Heart left ventricle (tissue), 16 donors: ENCODE measurements at regions not wholly inside any gene's neighbourhood (a gene's known extent, or its start where the extent isn't known, plus 50 kb on each side); places are given as distances from the start of the nearest gene placed in this dataset.

ENCODE experiments used
- ATAC-seq, 4 donors: fragments of 200-7000 bp; cut with Tn5 transposase; one replicate each; pipeline ENCODE4 v1.9.1; 2020 to 2022; ENCODE audit warnings: moderate library complexity in 4 of 4, mild to moderate bottlenecking in 3 of 4, moderate number of reproducible peaks in 1 of 4
- DNase-seq, 5 donors: peaks; one replicate each; pipeline ENCODE4 v3.0.0-alpha.2; 2020
- H3K27ac ChIP-seq, 12 donors: fragments of 200-600 bp; sonication (generic) in 4 of 12; one replicate each; pipeline versions ENCODE4 v1.5.0 to v1.8.0; 2016 to 2022; ENCODE audit warnings: mild to moderate bottlenecking in 2 of 12
- H3K27me3 ChIP-seq, 9 donors: fragments of 200-600 bp; sonication (generic) in 2 of 9; one replicate each; pipeline versions ENCODE4 v1.5.1 to v1.8.0; 2016 to 2022; ENCODE audit warnings: mild to moderate bottlenecking in 3 of 9
- H3K36me3 ChIP-seq, 9 donors: fragments of 200-600 bp; sonication (generic) in 2 of 9; one replicate each; pipeline versions ENCODE4 v1.5.0 to v1.8.0; 2018 to 2022; ENCODE audit warnings: mild to moderate bottlenecking in 2 of 9
- H3K4me1 ChIP-seq, 12 donors: fragments of 200-600 bp; sonication (generic) in 4 of 12; one replicate each; pipeline versions ENCODE4 v1.5.0 to v1.8.0; 2016 to 2022; ENCODE audit warnings: mild to moderate bottlenecking in 3 of 12
- H3K4me3 ChIP-seq, 12 donors: fragments of 200-600 bp; sonication (generic) in 4 of 12; one replicate each; pipeline versions ENCODE4 v1.5.0 to v1.8.0; 2017 to 2022; ENCODE audit warnings: mild to moderate bottlenecking in 9 of 12, moderate library complexity in 4 of 12
- H3K9me3 ChIP-seq, 12 donors: fragments of 200-600 bp; sonication (generic) in 4 of 12; one replicate each; pipeline versions ENCODE4 v1.5.0 to v1.8.0; 2016 to 2022; ENCODE audit warnings: mild to moderate bottlenecking in 1 of 12
- POLR2A ChIP-seq, 2 donors: fragments of 450-650 bp; IDR thresholded peaks; one replicate each; pipeline ENCODE4 v1.6.1; 2017; ENCODE audit warnings: antibody characterized with exemption in 2 of 2, mild to moderate bottlenecking in 2 of 2, moderate library complexity in 2 of 2
- WGBS, 4 donors: extraction: QIAGEN DNeasy Blood & Tissue Kit in 2 of 4; methylation state at CpG; one replicate each; pipeline versions ENCODE4 v1.1.5 to v1.1.7; 2013 to 2018; 5-methylcytosine and 5-hydroxymethylcytosine counted together
- intact Hi-C, 10 donors: fragments of 100-400 bp; cut with DNase I; formaldehyde crosslinking; loops; one replicate each; pipeline versions ENCODE4 v1.11.1 to v1.14.2; 2022
- TF ChIP-seq, protein P1 (sequence below), 12 donors: fragments of 200-600 bp; sonication (generic) in 4 of 12; IDR thresholded peaks; one replicate each; pipeline versions ENCODE4 v1.5.0 to v1.8.0; 2018 to 2022; ENCODE audit warnings: antibody characterized with exemption in 12 of 12, mild to moderate bottlenecking in 5 of 12
- donor health status: ischemic (EF 13 %, LVEDD 7.1; RV severe dilation, severe dysfunction).
- donor health status: healthy with polysubstance abuse.
- donor health status: DM: no; HTN: yes; CAD: no.
- donor health status: DM: no; HTN: no; CAD: no.
- donor health status: ischemic (EF 25% LVEDD 6.9; RV normal size, moderate dysfunction).
- donor health status: ischemic (EF 25% LVEDD 5.7; RV mildly dilated, moderate dysfunction).
- donor health status: healthy.
- donor health status: DM: yes; HTN: yes; CAD: no.
- donor health status: ischemic (EF 35%, LVEDD 5.7; RV mildly dilated, moderate dysfunction).
- donor health status: nonischemic (EF 11% LVEDD 7.7; RV severe dilation, severe dysfunction).
- donor health status: DM: yes; HTN: yes; CAD: no.
- donor health status: PGD.
- donor health status: ischemic (EF 29% LVEDD 5.4; RV normal size, mild dysfunction).
- donor health status: nonischemic (EF 23%, LVEDD 6.1; RV moderate dilation, normal function).

DNA sequence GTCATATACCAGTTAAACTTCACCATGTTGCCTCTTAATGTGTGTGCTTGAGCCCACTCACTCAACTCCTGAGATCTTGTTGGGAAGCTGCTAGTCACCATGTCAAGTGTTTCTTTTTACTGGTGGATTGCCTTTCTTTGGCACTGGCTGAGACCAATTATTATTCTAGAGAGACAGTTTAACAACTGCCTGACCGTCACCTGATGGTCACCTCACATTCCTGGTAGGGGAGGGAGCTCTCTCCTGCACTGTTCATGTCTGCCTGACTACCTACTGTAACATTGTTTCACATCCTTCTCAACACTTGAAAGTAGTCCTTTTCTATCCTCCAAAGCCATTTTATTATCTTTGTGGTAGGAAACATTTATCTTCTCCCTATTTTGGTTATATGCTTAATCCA lies 172.3 kb downstream of the RWDD3 start:
- H3K9me3 ChIP-seq: peaks cover 0 to 18% (median 2%) of the 10 kb centered on the region in 12 donors
- no peaks in the 10 kb centered on the region for H3K4me1 ChIP-seq
- no peaks in the 10 kb centered on the region for H3K27me3 ChIP-seq
- WGBS, 4 donors: 72 to 85% (median 78%) methylated on average over 1 of the region's 1 CpG
- DNase-seq (no peak), ATAC-seq (no peak)
- H3K27ac ChIP-seq: no peak overlapping the region
- H3K36me3 ChIP-seq: no peaks in the 10 kb centered on the region
- no peak overlapping the region for H3K4me3 ChIP-seq
- intact Hi-C loops: no loop called here
- no peak for TF ChIP-seq POLR2A (IDR thresholded peaks at IDR 0.05)
- TF ChIP-seq, protein P1, sequence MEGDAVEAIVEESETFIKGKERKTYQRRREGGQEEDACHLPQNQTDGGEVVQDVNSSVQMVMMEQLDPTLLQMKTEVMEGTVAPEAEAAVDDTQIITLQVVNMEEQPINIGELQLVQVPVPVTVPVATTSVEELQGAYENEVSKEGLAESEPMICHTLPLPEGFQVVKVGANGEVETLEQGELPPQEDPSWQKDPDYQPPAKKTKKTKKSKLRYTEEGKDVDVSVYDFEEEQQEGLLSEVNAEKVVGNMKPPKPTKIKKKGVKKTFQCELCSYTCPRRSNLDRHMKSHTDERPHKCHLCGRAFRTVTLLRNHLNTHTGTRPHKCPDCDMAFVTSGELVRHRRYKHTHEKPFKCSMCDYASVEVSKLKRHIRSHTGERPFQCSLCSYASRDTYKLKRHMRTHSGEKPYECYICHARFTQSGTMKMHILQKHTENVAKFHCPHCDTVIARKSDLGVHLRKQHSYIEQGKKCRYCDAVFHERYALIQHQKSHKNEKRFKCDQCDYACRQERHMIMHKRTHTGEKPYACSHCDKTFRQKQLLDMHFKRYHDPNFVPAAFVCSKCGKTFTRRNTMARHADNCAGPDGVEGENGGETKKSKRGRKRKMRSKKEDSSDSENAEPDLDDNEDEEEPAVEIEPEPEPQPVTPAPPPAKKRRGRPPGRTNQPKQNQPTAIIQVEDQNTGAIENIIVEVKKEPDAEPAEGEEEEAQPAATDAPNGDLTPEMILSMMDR (IDR thresholded peaks at IDR 0.05): no peak

DNA sequence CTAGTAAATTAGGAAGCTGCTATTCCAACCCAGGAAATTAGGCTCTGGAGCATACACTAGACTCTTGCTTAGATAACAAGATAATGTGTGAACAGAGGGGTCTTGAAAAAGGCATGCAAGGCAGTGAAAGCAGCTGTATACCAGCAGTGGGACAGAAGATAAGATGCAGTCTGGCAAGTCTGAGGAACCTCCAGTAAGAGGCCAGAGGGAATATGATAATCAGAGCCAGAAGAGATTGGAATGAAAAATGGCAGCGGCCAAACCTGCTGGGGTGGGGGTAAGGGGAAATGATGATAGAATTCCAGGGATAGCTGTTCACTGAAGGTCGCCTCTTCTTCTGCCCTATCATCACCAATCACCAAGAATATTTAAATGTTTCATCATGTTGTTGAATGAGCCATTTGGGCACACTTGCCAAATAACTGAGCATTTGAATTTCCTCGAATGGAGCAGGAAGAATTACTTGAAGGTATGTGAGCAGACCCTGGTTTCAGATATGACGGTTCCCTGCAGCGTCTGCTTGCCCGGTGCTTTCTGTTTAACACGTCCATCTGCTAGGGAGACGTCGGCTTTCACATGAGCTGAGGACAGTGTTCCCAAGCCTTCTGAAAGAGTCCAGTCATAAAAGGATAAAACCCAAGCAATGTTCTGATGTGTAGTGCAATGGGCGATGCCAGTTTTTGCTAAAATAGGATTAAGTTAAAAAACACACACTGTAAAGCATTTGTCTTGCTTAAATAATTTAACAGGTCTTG lies 173.3 kb downstream of the RWDD3 start:
- WGBS, 4 donors: 26 to 38% (median 29%) methylated on average over 10 of the region's 10 CpGs

DNA sequence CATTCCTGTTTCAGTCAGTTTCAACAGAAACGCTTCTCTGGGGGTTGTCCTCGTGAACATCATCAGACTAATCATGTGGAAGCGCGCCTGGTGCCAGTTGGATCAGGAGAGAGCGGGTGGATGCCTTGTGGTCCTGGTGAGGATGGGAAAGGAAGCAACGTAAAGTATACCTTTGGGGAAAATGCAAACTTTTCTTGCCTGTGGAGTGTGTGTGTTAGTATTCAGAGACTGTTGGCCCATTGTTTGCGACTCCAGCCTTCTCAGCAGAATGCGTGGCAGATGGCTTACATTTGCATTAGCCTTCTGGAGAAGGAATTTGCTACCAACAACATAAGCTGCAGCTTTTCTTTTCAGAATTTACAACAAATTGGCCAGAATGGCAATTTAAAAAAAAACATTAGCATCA lies 173.9 kb downstream of the RWDD3 start:
- no peak for TF ChIP-seq POLR2A (IDR thresholded peaks at IDR 0.05)
- TF ChIP-seq, protein P1 (IDR thresholded peaks at IDR 0.05): no peak
- H3K4me1 ChIP-seq: no peaks in the 10 kb centered on the region
- peaks cover 0 to 16% (median 2%) of the 10 kb centered on the region in 12 donors for H3K9me3 ChIP-seq
- H3K36me3 ChIP-seq: no peaks in the 10 kb centered on the region
- ATAC-seq (no peak), DNase-seq (no peak)
- intact Hi-C loops: no loop called here
- WGBS, 4 donors: 40 to 64% (median 56%) methylated on average over 8 of the region's 8 CpGs
- H3K27me3 ChIP-seq: no peaks in the 10 kb centered on the region
- no peak overlapping the region for H3K4me3 ChIP-seq
- no peak overlapping the region for H3K27ac ChIP-seq

More for the DNA sequence above, 173.3 kb downstream of the RWDD3 start:
- Histone ChIP-seq H3K36me3 (no peaks in the 10 kb centered on the region), H3K27ac (no peak overlapping the region), H3K4me3 (no peak overlapping the region), H3K9me3 (peaks cover 0 to 18% (median 2%) of the 10 kb centered on the region in 12 donors), H3K27me3 (no peaks in the 10 kb centered on the region), H3K4me1 (no peaks in the 10 kb centered on the region)
- no peak for ATAC-seq
- TF ChIP-seq POLR2A (IDR thresholded peaks at IDR 0.05): no peak
- intact Hi-C loops: no loop called here
- DNase-seq: no peak

DNA sequence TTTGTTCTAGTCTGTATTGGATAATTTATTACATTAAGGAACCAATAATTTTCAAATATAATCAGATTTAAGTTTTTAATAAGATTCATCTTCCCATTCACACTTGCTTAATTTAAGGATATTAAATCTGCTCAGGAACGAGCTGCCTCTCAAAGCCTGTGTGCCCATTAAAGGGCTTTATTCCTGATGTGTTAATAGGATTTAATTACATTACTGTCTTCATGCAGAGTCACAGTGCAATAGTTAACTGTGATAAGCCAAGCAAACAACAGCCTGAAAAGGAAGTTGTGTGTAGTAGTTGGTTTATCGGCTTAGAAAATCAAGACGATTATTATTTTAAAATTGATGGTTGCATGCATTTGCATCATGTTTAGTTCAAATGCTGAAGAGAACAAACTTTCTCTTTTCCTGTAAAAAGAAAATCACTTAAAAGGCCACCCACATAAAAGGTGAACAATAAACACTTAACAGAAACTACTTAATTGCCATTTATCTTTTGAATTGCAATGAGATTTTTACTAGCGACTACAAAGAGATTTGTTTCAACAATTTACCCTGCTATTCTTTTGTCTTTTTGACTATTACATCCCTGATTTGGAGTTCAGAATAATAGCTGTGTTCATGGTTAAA lies 174.6 kb downstream of the RWDD3 start:
- Histone ChIP-seq H3K36me3 (no peaks in the 10 kb centered on the region), H3K4me3 (no peak overlapping the region), H3K27ac (no peak overlapping the region), H3K9me3 (peaks cover 0 to 13% (median 0%) of the 10 kb centered on the region in 12 donors), H3K4me1 (no peaks in the 10 kb centered on the region), H3K27me3 (no peaks in the 10 kb centered on the region)
- intact Hi-C loops: no loop called here
- TF ChIP-seq POLR2A (IDR thresholded peaks at IDR 0.05): no peak
- TF ChIP-seq, protein P1 (IDR thresholded peaks at IDR 0.05): no peak
- DNase-seq (no peak), ATAC-seq (no peak)
- 47 to 58% (median 57%) methylated on average over 4 of the region's 4 CpGs for WGBS, 4 donors
